AG20443 (cell line): ENCODE measurements at regions not wholly inside any gene's neighbourhood (a gene's known extent, or its start where the extent isn't known, plus 50 kb on each side); places are given as distances from the start of the nearest gene placed in this dataset.

Source experiments
- DNase-seq: peaks from one replicate; pipeline ENCODE4 v3.0.0; 2012; ENCODE audit warnings: low spot score, mixed read lengths

DNA sequence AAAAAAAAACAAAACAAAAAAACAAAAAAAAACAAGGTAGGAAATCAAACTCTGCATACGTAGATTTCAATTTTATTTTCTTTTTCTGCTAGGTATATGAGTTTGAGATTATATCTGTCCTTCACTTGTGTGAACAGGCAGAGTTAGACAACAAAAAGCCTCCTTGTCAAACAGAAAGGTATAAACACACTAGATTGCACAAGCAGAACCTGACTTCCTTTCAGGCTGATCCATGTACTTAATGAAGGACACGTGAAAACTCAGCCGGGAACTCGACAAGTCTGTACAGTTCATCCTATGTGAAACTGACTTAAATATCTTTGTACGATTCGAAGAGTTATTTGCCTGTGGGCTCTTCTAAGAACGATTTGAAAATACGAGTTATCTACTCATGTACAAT lies 254.1 kb downstream of the ARL4A start:
- no peak for DNase-seq

- no peak for DNase-seq
These were observed 255.2 kb downstream of the ARL4A start for GRCh38 chr7:12942609-12943008.

GRCh38 chr7:12943781-12944180 lies 256.3 kb downstream of the ARL4A start:
- DNase-seq: no peak

DNA sequence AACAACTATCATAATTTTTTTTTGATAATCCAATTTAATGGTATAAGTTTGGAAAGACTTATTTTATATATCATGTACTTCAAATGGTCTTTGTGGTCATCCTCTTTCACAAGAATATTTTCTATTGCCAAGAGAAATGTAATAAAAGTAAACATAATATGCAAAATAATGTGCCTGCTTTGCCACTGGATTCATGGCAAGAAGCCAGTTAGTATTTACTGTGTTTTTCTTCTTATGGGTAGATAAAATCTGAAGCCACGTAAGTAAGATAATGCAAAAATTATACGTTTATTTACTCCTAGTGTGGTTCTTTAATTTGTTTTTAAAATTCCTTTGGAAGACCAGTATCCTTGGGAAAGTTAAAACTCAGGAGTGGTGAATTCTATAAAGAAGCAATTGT lies 258.5 kb downstream of the ARL4A start:
- DNase-seq: no peak

GRCh38 chr7:12947465-12947864 lies 260.0 kb downstream of the ARL4A start:
- no peak for DNase-seq

DNA sequence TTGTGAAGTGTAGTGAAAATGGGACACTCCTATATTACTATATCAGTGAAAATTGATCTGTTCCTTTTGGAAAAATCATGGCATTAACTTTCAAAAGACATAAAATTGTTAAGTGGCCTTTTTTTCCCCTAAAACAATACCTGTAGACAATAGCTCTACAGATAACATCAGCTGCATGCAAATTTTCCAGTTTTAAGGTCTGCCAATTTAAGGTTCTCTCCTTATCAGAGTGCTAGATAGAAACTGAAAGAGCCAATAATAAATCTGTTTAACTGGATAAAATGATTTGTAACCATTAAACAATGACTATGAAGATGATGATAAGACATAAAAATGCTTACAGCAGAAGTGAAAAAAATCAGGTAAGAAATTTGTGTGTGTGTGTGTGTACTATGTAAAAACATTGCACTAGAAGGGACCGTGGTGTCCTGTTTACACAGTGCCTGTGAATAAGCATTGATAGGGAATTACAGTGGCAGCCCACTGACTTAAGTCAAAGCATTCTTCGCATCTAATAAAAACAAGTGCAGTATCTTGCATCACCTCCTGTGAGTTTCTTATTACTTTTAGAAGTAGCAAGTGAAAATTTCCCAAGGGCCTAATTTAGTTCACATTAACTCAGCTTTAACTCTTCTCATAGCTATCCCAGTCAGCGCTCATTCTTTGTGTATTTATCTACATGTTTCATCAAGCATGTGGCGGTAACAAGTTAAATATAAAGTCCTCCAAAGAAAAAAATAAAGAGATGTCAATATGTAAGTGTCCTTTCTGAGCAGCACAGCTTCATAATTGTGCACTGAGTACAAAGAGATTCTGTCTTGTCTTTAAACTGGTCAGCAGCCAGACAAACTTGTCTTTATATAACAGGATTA lies 261.9 kb downstream of the ARL4A start:
- no peak for DNase-seq

DNA sequence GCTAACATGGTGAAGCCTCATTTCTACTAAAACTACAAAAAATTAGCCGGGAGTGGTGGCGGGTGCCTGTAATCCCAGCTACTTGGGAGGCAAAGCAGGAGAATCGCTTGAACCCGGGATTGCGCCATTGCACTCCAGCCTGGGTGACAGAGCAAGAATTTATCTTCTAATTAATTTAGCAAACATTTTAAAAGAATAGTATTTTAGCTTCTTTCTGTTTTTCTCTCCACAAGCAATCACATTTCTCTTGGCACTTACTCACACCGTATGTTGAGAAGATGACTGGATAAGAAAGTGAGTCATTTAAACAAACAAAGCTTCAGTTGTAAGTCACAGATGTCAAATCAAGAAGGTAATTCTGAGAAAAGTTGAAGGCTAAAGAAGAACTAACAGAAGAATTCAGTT lies 264.0 kb downstream of the ARL4A start:
- peak; percentile 16 for DNase-seq

- DNase-seq: no peak
These were observed 267.1 kb downstream of the ARL4A start for GRCh38 chr7:12954380-12955033.

DNA sequence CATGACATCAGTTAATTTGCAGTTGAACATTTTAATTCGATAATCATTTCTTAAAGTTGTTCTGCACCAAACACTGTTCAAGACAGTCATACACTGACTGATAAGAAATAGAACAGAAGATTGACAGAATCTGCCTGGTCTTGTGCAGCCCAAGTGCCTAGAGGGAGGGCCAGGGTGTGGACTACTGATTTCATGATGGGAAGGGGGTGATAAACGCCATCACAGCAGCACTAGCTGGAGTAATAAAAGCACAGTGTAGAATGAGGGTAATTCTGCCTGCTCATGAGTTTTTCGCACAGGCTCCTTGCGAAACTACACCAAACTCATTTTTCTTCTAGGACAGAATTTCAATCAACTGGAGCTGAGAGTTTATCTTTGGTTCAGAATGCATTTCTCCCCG lies 270.1 kb downstream of the ARL4A start:
- no peak for DNase-seq

DNA sequence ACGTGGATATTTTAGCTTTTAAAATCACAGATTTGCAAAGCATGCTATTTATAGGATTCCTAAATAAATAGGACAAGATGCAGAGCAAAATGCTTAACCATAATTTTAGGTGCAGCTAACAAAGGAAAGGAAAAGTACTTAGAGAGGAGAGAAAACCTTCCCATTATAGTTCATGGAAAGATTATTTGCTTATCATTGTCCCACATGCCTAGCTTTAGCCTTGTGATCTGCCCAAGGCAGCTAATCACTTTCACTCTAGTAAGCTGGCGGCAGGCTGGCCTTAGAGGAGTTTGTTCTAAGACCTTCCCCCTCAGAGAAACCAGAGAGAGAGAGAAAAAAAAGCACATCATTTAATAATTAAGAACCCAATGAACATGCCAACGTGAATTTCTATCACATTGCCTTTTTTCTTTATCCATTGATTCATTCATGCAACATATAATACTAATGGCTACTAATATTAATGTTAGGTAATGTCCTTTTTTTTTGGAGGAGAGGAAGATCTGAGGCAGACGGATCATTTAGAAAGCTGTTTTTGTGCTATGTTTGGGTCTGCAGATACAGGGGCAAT lies 274.6 kb downstream of the ARL4A start:
- DNase-seq: no peak

- no peak for DNase-seq
These were observed 276.0 kb downstream of the ARL4A start for GRCh38 chr7:12963435-12963834.

DNA sequence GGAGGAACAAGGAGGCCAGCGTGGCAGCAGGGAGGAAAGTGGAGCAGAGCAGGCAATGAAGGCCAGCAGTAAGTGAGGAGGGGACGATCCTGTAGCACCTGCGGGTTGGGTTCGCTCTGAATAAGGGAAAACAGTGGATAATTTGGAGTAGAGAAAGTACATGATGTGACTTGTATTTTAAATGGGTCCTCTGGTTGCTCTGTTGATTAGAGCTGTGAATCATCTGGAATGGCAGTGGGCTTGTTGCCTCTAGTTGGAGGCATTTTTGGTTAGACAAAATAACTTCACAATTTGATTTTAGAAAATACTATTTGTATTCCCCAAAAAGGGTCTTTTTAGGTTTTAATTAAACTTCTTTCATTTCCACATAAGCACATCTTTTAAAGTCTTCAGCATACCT lies 277.4 kb downstream of the ARL4A start:
- no peak for DNase-seq

GRCh38 chr7:12965767-12966166 lies 278.3 kb downstream of the ARL4A start:
- DNase-seq: no peak

DNA sequence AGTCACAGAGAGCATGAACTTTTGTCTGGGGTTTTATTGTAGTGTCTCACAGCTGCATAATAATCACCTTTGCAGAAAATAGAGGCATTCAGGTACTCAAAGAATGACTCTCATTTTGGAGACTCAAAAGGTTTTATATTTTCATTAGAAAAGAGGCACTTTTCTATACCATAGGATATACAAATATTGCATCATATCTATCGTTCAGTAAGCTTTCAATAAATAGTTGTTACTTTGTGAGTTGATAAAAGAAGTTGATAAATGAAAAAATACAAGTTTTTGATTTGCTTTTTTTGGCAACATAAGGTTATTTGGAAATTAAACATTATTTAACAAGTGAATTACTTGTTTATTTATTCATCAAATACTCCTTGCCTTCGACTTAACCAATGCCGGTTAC lies 279.9 kb downstream of the ARL4A start:
- DNase-seq: no peak

DNA sequence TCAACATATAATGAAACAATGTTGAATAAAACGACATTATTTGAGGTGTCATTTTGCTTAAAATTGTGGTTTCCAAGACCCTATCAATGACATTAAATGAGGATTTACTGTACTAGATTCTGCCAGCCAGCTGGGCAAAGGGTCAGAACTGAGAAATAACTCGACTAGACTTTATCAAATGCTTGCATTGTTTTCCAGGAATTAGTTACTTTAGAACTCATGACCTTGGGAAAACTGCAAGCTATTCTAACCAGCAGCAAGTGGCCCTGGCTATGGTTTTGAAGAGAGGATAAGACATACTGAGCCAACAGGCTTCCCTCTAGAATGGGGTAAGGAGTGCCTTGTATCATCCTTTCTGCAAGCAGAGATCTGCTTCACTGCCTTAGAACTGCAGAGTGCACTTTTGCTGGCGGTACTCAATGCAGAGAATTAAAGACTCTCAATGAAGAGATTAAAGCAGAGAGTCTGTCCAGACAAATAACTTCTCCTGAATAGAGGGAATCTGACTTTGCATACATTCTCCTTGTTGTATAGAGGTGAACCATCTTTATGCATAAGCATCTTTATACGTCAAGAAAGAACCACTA lies 281.5 kb downstream of the ARL4A start:
- DNase-seq: no peak

GRCh38 chr7:12970626-12971025 lies 283.2 kb downstream of the ARL4A start:
- no peak for DNase-seq

GRCh38 chr7:12974451-12975166 lies 287.2 kb downstream of the ARL4A start:
- DNase-seq: no peak

DNA sequence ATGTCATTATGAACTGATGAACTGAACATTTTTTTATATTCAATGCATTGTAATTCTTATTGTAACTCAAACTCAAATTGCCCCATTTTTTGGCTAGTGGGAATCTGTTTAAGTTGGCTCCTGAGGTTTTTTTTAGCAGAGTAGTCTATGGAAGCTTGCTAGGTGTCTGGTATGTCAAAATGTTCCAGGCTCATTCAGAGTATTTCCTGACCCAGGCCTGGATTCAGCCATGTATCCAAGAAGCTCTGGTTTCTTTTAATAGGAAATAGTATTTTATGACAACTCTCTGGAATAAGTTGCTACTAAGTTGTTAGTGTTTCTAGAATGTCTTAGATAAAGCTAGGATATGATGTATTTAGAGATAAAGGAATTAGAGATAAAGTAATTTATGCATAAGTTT lies 288.0 kb downstream of the ARL4A start:
- no peak for DNase-seq

- DNase-seq: no peak
These were observed 291.7 kb downstream of the ARL4A start for GRCh38 chr7:12979181-12979580.

- no peak for DNase-seq
These were observed 294.7 kb downstream of the ARL4A start for GRCh38 chr7:12982178-12982577.

DNA sequence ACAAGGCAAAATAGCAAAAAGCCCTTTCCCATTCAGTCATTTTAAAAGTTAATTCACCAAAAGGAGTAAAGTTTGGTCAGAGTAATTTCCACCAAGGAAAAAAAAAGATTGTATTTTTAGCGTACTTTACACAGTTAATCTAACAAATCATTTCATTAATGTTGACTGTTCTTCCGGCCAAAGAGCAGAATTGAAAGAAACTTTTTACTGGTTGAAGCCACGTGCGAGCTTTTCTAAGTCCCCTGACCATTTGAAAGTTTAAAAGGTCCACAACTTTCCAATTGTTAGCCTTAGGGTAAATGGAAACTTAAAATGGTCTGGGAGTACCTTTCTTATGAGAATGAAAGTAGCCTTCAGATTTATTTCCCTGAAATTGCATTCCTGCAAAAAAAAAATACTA lies 296.7 kb downstream of the ARL4A start:
- no peak for DNase-seq

DNA sequence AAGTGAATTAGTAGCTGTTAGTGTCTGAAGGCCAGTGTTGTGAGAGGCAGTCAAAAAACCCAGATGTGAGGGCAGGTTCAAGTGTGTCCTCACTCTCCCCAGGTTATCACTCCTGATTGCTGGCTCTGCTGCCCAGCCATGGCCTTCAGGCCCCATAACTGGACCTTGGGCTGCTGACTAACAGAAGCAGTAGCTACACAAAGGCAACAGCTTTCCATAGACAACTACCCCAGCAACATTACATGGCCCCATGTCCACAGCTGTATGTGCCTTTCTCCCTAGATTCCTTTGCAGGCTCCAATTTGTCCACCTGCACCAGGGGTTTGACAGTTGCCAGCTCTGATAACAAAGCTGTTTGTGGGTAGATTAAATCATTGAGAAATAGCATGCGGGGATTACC lies 297.8 kb downstream of the ARL4A start:
- no peak for DNase-seq
